ENCODE measurements at regions not wholly inside any gene's neighbourhood (a gene's known extent, or its start where the extent isn't known, plus 50 kb on each side); places are given as distances from the start of the nearest gene placed in this dataset.

- no peaks in the 10 kb centered on the region for H3K4me1 ChIP-seq
- peaks cover 7% of the 10 kb centered on the region for H3K27me3 ChIP-seq
- H3K36me3 ChIP-seq: no peaks in the 10 kb centered on the region
- WGBS, 2 donors (ENCODE audit: low coverage in 1 of 2): 83 to 93% methylated on average over 4 of the region's 4 CpGs
- H3K9me3 ChIP-seq: no peaks in the 10 kb centered on the region
- no peak overlapping the region for H3K4me3 ChIP-seq
- DNase-seq: no peak
- in situ Hi-C loops (cut with MboI; ENCODE audit: low pct_ligation_motif_present in 1 of 4, low pct_unique_long_range_greater_than_20kb in 1 of 4, low sequenced_read_pairs in 3 of 4): no loop called here
- intact Hi-C loops (cut with DNase I; ENCODE audit: low total_unique reads): no loop called here
- H3K27ac ChIP-seq: no peak overlapping the region
- no peak for TF ChIP-seq CTCF (IDR thresholded peaks at IDR 0.05)
- no peak for TF ChIP-seq EP300 (IDR thresholded peaks at IDR 0.05; ENCODE audit: low read depth)
- no peak for TF ChIP-seq POLR2A (IDR thresholded peaks at IDR 0.05)
- TF ChIP-seq POLR2AphosphoS5 (IDR thresholded peaks at IDR 0.05): no peak
Measured at GRCh38 chr1:34655875-34656240, 99.0 kb upstream of the GJB5 start.

GRCh38 chr1:34656299-34656698 is 98.5 kb upstream of the GJB5 start:
- intact Hi-C loops (cut with DNase I; ENCODE audit: low total_unique reads): no loop called here
- TF ChIP-seq POLR2AphosphoS5 (IDR thresholded peaks at IDR 0.05) (no peak), POLR2A (IDR thresholded peaks at IDR 0.05) (no peak), EP300 (IDR thresholded peaks at IDR 0.05; ENCODE audit: low read depth) (no peak)
- H3K27ac ChIP-seq: no peak overlapping the region
- in situ Hi-C loops (cut with MboI; ENCODE audit: low pct_ligation_motif_present in 1 of 4, low pct_unique_long_range_greater_than_20kb in 1 of 4, low sequenced_read_pairs in 3 of 4): no loop called here
- no peak for DNase-seq
- H3K36me3 ChIP-seq: no peaks in the 10 kb centered on the region
- H3K9me3 ChIP-seq: no peaks in the 10 kb centered on the region
- H3K27me3 ChIP-seq: peaks cover 7% of the 10 kb centered on the region
- WGBS, 2 donors (ENCODE audit: low coverage in 1 of 2): 67 to 83% methylated on average over 2 to 3 of the region's 3 CpGs
- H3K4me3 ChIP-seq: no peak overlapping the region
- no peaks in the 10 kb centered on the region for H3K4me1 ChIP-seq

- in situ Hi-C loops (cut with MboI; ENCODE audit: low pct_ligation_motif_present in 1 of 4, low pct_unique_long_range_greater_than_20kb in 1 of 4, low sequenced_read_pairs in 3 of 4): no loop called here
- 53 to 61% methylated on average over 2 to 8 of the region's 8 CpGs for WGBS, 2 donors (ENCODE audit: low coverage in 1 of 2)
Measured at GRCh38 chr1:34656731-34657130, 98.1 kb upstream of the GJB5 start.

GRCh38 chr1:34657266-34657665 is 97.6 kb upstream of the GJB5 start:
- no peaks in the 10 kb centered on the region for H3K9me3 ChIP-seq
- no peaks in the 10 kb centered on the region for H3K4me1 ChIP-seq
- H3K36me3 ChIP-seq: no peaks in the 10 kb centered on the region
- no peak overlapping the region for H3K27ac ChIP-seq
- peaks cover 7% of the 10 kb centered on the region for H3K27me3 ChIP-seq
- no peak for DNase-seq
- in situ Hi-C loops (cut with MboI; ENCODE audit: low pct_ligation_motif_present in 1 of 4, low pct_unique_long_range_greater_than_20kb in 1 of 4, low sequenced_read_pairs in 3 of 4): no loop called here
- intact Hi-C loops (cut with DNase I; ENCODE audit: low total_unique reads): no loop called here
- H3K4me3 ChIP-seq: no peak overlapping the region
- TF ChIP-seq EP300 (IDR thresholded peaks at IDR 0.05; ENCODE audit: low read depth): no peak
- no peak for TF ChIP-seq POLR2A (IDR thresholded peaks at IDR 0.05)
- TF ChIP-seq CTCF (IDR thresholded peaks at IDR 0.05): no peak
- no peak for TF ChIP-seq POLR2AphosphoS5 (IDR thresholded peaks at IDR 0.05)

More at GRCh38 chr1:34656731-34657130, 98.1 kb upstream of the GJB5 start:
- intact Hi-C loops (cut with DNase I; ENCODE audit: low total_unique reads): no loop called here
- DNase-seq: no peak
- TF ChIP-seq EP300 (IDR thresholded peaks at IDR 0.05; ENCODE audit: low read depth): no peak
- TF ChIP-seq CTCF (IDR thresholded peaks at IDR 0.05): no peak
- TF ChIP-seq POLR2AphosphoS5 (IDR thresholded peaks at IDR 0.05): no peak
- no peak for TF ChIP-seq POLR2A (IDR thresholded peaks at IDR 0.05)
- H3K36me3 ChIP-seq: no peaks in the 10 kb centered on the region
- H3K4me3 ChIP-seq: no peak overlapping the region
- no peaks in the 10 kb centered on the region for H3K4me1 ChIP-seq
- peaks cover 7% of the 10 kb centered on the region for H3K27me3 ChIP-seq
- H3K9me3 ChIP-seq: no peaks in the 10 kb centered on the region
- no peak overlapping the region for H3K27ac ChIP-seq

- no peak for DNase-seq
- no peak overlapping the region for H3K4me3 ChIP-seq
- H3K36me3 ChIP-seq: no peaks in the 10 kb centered on the region
- no peaks in the 10 kb centered on the region for H3K9me3 ChIP-seq
- intact Hi-C loops (cut with DNase I; ENCODE audit: low total_unique reads): no loop called here
- no peaks in the 10 kb centered on the region for H3K4me1 ChIP-seq
- WGBS, 2 donors (ENCODE audit: low coverage in 1 of 2): 92% methylated on average over 2 of the region's 2 CpGs; no CpG with 5 or more reads in 1 of the 2 donors
- H3K27me3 ChIP-seq: peaks cover 7% of the 10 kb centered on the region
- no peak overlapping the region for H3K27ac ChIP-seq
- in situ Hi-C loops (cut with MboI; ENCODE audit: low pct_ligation_motif_present in 1 of 4, low pct_unique_long_range_greater_than_20kb in 1 of 4, low sequenced_read_pairs in 3 of 4): no loop called here
- no peak for TF ChIP-seq POLR2AphosphoS5 (IDR thresholded peaks at IDR 0.05)
Measured at GRCh38 chr1:34657849-34658248, 97.0 kb upstream of the GJB5 start.
